Calu3 (cell line): ENCODE measurements at regions not wholly inside any gene's neighbourhood (a gene's known extent, or its start where the extent isn't known, plus 50 kb on each side); places are given as distances from the start of the nearest gene placed in this dataset.

Experiments
- BruUV-seq: library from RNA; stranded (reverse); fragments of 400-500 nt; replicated peaks from 2 replicates; lab custom pipeline; 2021; lab: Mats Ljungman, UMichigan
- CTCF ChIA-PET: fragments of 300-600 bp; sonication (Branson Sonifier 250); formaldehyde crosslinking; loops from one replicate; lab custom pipeline; 2022; ENCODE audit warnings: antibody characterized with exemption; lab: Charles Lee
- DNase-seq: peaks from one replicate; pipeline ENCODE4 v3.0.0; 2022
- H3K27ac Mint-ChIP-seq: one replicate; pipeline ENCODE4 v1.8.0; 2022; ENCODE audit warnings: mixed read lengths; ENCODE audit not compliant: unreplicated experiment
- H3K27me3 Mint-ChIP-seq: one replicate; pipeline ENCODE4 v1.8.0; 2022; ENCODE audit warnings: mixed read lengths; ENCODE audit not compliant: unreplicated experiment
- H3K36me3 Mint-ChIP-seq: one replicate; pipeline ENCODE4 v1.8.0; 2022; ENCODE audit warnings: mild to moderate bottlenecking, moderate library complexity, mixed read lengths; ENCODE audit not compliant: insufficient read depth, unreplicated experiment
- H3K4me1 Mint-ChIP-seq: one replicate; pipeline ENCODE4 v1.8.0; 2022; ENCODE audit warnings: mild to moderate bottlenecking, low read depth, mixed read lengths; ENCODE audit not compliant: unreplicated experiment
- H3K4me3 Mint-ChIP-seq: one replicate; pipeline ENCODE4 v1.8.0; 2022; ENCODE audit warnings: mild to moderate bottlenecking, low read depth, moderate library complexity, mixed read lengths; ENCODE audit not compliant: unreplicated experiment
- H3K9me3 Mint-ChIP-seq: one replicate; pipeline ENCODE4 v1.8.0; 2022; ENCODE audit warnings: low read depth, mixed read lengths; ENCODE audit not compliant: unreplicated experiment
- intact Hi-C: fragments of 100-400 bp; cut with micrococcal nuclease; formaldehyde crosslinking; loops from one replicate; pipeline ENCODE4 v1.10.0; 2022; ENCODE audit not compliant: unreplicated experiment
- TF ChIP-seq, protein P1 (sequence below): fragments of 200-600 bp; IDR thresholded peaks from one replicate; pipeline ENCODE4 v1.8.0; 2022; ENCODE audit warnings: antibody characterized with exemption; ENCODE audit not compliant: unreplicated experiment

- DNase-seq, result no peak
- CTCF ChIA-PET, result no interaction called here
- no peaks in the 10 kb centered on the region for H3K36me3 Mint-ChIP-seq
- no peak overlapping the region for H3K27ac Mint-ChIP-seq
- H3K4me3 Mint-ChIP-seq, result no peak overlapping the region
- H3K4me1 Mint-ChIP-seq, result no peaks in the 10 kb centered on the region
- TF ChIP-seq, protein P1, sequence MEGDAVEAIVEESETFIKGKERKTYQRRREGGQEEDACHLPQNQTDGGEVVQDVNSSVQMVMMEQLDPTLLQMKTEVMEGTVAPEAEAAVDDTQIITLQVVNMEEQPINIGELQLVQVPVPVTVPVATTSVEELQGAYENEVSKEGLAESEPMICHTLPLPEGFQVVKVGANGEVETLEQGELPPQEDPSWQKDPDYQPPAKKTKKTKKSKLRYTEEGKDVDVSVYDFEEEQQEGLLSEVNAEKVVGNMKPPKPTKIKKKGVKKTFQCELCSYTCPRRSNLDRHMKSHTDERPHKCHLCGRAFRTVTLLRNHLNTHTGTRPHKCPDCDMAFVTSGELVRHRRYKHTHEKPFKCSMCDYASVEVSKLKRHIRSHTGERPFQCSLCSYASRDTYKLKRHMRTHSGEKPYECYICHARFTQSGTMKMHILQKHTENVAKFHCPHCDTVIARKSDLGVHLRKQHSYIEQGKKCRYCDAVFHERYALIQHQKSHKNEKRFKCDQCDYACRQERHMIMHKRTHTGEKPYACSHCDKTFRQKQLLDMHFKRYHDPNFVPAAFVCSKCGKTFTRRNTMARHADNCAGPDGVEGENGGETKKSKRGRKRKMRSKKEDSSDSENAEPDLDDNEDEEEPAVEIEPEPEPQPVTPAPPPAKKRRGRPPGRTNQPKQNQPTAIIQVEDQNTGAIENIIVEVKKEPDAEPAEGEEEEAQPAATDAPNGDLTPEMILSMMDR, result no peak
- no peaks in the 10 kb centered on the region for H3K9me3 Mint-ChIP-seq
- BruUV-seq, result no TSS peak
- H3K27me3 Mint-ChIP-seq, result no peaks in the 10 kb centered on the region
- intact Hi-C loops, result no loop called here
Measured at GRCh38 chr6:103855750-103856149, 1004.0 kb downstream of the HACE1 start.

DNA sequence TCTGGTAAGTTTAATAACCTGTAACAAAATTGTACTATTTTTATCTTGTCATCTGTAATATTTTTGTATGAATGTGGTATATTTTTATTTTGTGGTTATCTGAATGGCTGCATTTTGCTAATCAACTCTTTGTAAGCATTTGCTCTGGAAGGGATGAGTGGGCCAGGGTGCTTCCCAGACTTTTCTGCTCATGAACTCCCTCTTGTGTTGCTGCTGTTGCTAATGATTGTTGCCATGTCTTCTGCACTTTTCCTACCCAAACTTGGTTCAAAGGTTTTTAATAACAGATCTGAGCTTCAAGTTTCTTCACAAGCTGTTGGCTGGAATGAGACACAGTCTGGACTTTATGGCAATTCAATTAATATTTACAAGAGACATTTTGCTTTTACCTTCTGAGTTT lies 1005.7 kb downstream of the HACE1 start:
- Mint-ChIP-seq H3K4me1 (no peaks in the 10 kb centered on the region), H3K36me3 (no peaks in the 10 kb centered on the region), H3K27me3 (no peaks in the 10 kb centered on the region), H3K27ac (no peak overlapping the region), H3K9me3 (no peaks in the 10 kb centered on the region), H3K4me3 (no peak overlapping the region)
- intact Hi-C loops, result no loop called here
- no TSS peak for BruUV-seq
- no peak for DNase-seq
- TF ChIP-seq, protein P1, result no peak
- CTCF ChIA-PET, result no interaction called here

GRCh38 chr6:103838457-103838856 lies 1021.3 kb downstream of the HACE1 start:
- no peaks in the 10 kb centered on the region for H3K27me3 Mint-ChIP-seq
- H3K4me3 Mint-ChIP-seq, result no peak overlapping the region
- CTCF ChIA-PET, result no interaction called here
- no peaks in the 10 kb centered on the region for H3K4me1 Mint-ChIP-seq
- no peaks in the 10 kb centered on the region for H3K9me3 Mint-ChIP-seq
- no peaks in the 10 kb centered on the region for H3K36me3 Mint-ChIP-seq
- H3K27ac Mint-ChIP-seq, result no peak overlapping the region
- intact Hi-C loops, result no loop called here
- TF ChIP-seq, protein P1, result no peak
- DNase-seq, result no peak
- BruUV-seq, result no TSS peak

GRCh38 chr6:103826209-103826608 lies 1033.5 kb downstream of the HACE1 start:
- Mint-ChIP-seq H3K27me3 (no peaks in the 10 kb centered on the region), H3K36me3 (no peaks in the 10 kb centered on the region), H3K9me3 (peaks cover 2% of the 10 kb centered on the region), H3K27ac (no peak overlapping the region), H3K4me1 (no peaks in the 10 kb centered on the region), H3K4me3 (no peak overlapping the region)
- BruUV-seq, result no TSS peak
- TF ChIP-seq, protein P1, result no peak
- DNase-seq, result no peak
- CTCF ChIA-PET, result no interaction called here
- intact Hi-C loops, result no loop called here
